ENCODE measurements at regions not wholly inside any gene's neighbourhood (a gene's known extent, or its start where the extent isn't known, plus 50 kb on each side); places are given as distances from the start of the nearest gene placed in this dataset.
A peak's percentile ranks its signal among the peaks of the same experiment; 100 is the strongest.

GRCh38 chr1:2921970-2922686, 99.1 kb upstream of the ACTRT2 start:
- TF ChIP-seq CTCF (IDR thresholded peaks at IDR 0.05) (peak; percentile 64), EZH2 (IDR thresholded peaks at IDR 0.05; ENCODE audit: borderline replicate concordance, insufficient read depth, low read depth, low read length, poor library complexity, severe bottlenecking) (no peak)
